ENCODE measurements at regions not wholly inside any gene's neighbourhood (a gene's known extent, or its start where the extent isn't known, plus 50 kb on each side); places are given as distances from the start of the nearest gene placed in this dataset.

GRCh38 chr7:16967300-16967811 lies 85.6 kb upstream of the AGR3 start:
- no peaks in the 10 kb centered on the region for H3K79me2 ChIP-seq (ENCODE audit: insufficient read depth, low read length)
- H3K4me3 ChIP-seq (ENCODE audit: low read depth, low read length, poor library complexity, severe bottlenecking): no peak overlapping the region
- H3K9ac ChIP-seq (ENCODE audit: low read length): no peak overlapping the region
- H3K9me2 ChIP-seq (ENCODE audit: low read depth, low read length): no peaks in the 10 kb centered on the region
- H3K4me2 ChIP-seq (ENCODE audit: low read length): no peak overlapping the region
- H3K9me3 ChIP-seq (ENCODE audit: low read length): 0 out of 2 replicates have a peak, but pooled peaks cover 3% of the 10 kb centered on the region
- H3F3A ChIP-seq (ENCODE audit: insufficient read depth, low read length): no peaks in the 10 kb centered on the region
- H2AFZ ChIP-seq (ENCODE audit: low read length): no peak overlapping the region
- no peak overlapping the region for H3K27ac ChIP-seq (ENCODE audit: low read depth, low read length, poor library complexity, severe bottlenecking)
- TF ChIP-seq EZH2 (IDR thresholded peaks at IDR 0.05; ENCODE audit: borderline replicate concordance, low read length) (no peak), CTCF (IDR thresholded peaks at IDR 0.05; ENCODE audit: low read length) (no peak)
- no peaks in the 10 kb centered on the region for H3K27me3 ChIP-seq (ENCODE audit: insufficient read depth, low read length)
- H4K20me1 ChIP-seq (ENCODE audit: insufficient read depth, low read length): no peaks in the 10 kb centered on the region
- H3K4me1 ChIP-seq (ENCODE audit: insufficient read depth, low read length, severe bottlenecking): no peaks in the 10 kb centered on the region
- H3K36me3 ChIP-seq (ENCODE audit: insufficient read depth, low read length): no peaks in the 10 kb centered on the region

GRCh38 chr7:16970732-16971482 lies 89.1 kb upstream of the AGR3 start:
- H3K4me2 ChIP-seq (ENCODE audit: low read length): no peak overlapping the region
- H3K9me3 ChIP-seq (ENCODE audit: low read length): no peaks in the 10 kb centered on the region
- no peaks in the 10 kb centered on the region for H3K9me2 ChIP-seq (ENCODE audit: low read depth, low read length)
- no peak overlapping the region for H2AFZ ChIP-seq (ENCODE audit: low read length)
- H3K79me2 ChIP-seq (ENCODE audit: insufficient read depth, low read length): no peaks in the 10 kb centered on the region
- H4K20me1 ChIP-seq (ENCODE audit: insufficient read depth, low read length): no peaks in the 10 kb centered on the region
- H3K4me3 ChIP-seq (ENCODE audit: low read depth, low read length, poor library complexity, severe bottlenecking): no peak overlapping the region
- no peaks in the 10 kb centered on the region for H3K36me3 ChIP-seq (ENCODE audit: insufficient read depth, low read length)
- H3K9ac ChIP-seq (ENCODE audit: low read length): no peak overlapping the region
- no peaks in the 10 kb centered on the region for H3F3A ChIP-seq (ENCODE audit: insufficient read depth, low read length)
- TF ChIP-seq EZH2 (IDR thresholded peaks at IDR 0.05; ENCODE audit: borderline replicate concordance, low read length) (no peak), CTCF (IDR thresholded peaks at IDR 0.05; ENCODE audit: low read length) (no peak)
- H3K27ac ChIP-seq (ENCODE audit: low read depth, low read length, poor library complexity, severe bottlenecking): no peak overlapping the region
- H3K4me1 ChIP-seq (ENCODE audit: insufficient read depth, low read length, severe bottlenecking): peaks cover 4% of the 10 kb centered on the region
- H3K27me3 ChIP-seq (ENCODE audit: insufficient read depth, low read length): no peaks in the 10 kb centered on the region

GRCh38 chr7:16975712-16976111 lies 93.9 kb upstream of the AGR3 start:
- Histone ChIP-seq H4K20me1 (ENCODE audit: insufficient read depth, low read length) (no peaks in the 10 kb centered on the region), H2AFZ (ENCODE audit: low read length) (no peak overlapping the region), H3K27me3 (ENCODE audit: insufficient read depth, low read length) (no peaks in the 10 kb centered on the region), H3K4me2 (ENCODE audit: low read length) (no peak overlapping the region), H3K4me1 (ENCODE audit: insufficient read depth, low read length, severe bottlenecking) (peaks cover 4% of the 10 kb centered on the region), H3K9me2 (ENCODE audit: low read depth, low read length) (no peaks in the 10 kb centered on the region), H3F3A (ENCODE audit: insufficient read depth, low read length) (no peaks in the 10 kb centered on the region), H3K27ac (ENCODE audit: low read depth, low read length, poor library complexity, severe bottlenecking) (no peak overlapping the region), H3K36me3 (ENCODE audit: insufficient read depth, low read length) (no peaks in the 10 kb centered on the region), H3K9me3 (ENCODE audit: low read length) (no peaks in the 10 kb centered on the region), H3K79me2 (ENCODE audit: insufficient read depth, low read length) (no peaks in the 10 kb centered on the region), H3K4me3 (ENCODE audit: low read depth, low read length, poor library complexity, severe bottlenecking) (no peak overlapping the region), H3K9ac (ENCODE audit: low read length) (no peak overlapping the region)
- no peak for TF ChIP-seq EZH2 (IDR thresholded peaks at IDR 0.05; ENCODE audit: borderline replicate concordance, low read length)
- no peak for TF ChIP-seq CTCF (IDR thresholded peaks at IDR 0.05; ENCODE audit: low read length)
